Caki2 (cell line): ENCODE measurements at regions not wholly inside any gene's neighbourhood (a gene's known extent, or its start where the extent isn't known, plus 50 kb on each side); places are given as distances from the start of the nearest gene placed in this dataset.

ENCODE experiments used
- DNase-seq: peaks from one replicate; pipeline ENCODE4 v3.0.0-alpha.2; 2015; ENCODE audit warnings: low read depth
- in situ Hi-C: cut with HindIII; loops from 2 replicates; pipeline ENCODE4 v1.10.0; 2016; ENCODE audit warnings: low sequenced_read_pairs, low pct_unique_long_range_greater_than_20kb, mixed read lengths

- in situ Hi-C loops: no loop called here
Observed at GRCh38 chr2:14557916-14558315, 74.6 kb upstream of the LRATD1 start.

GRCh38 chr2:14558335-14558919, 74.1 kb upstream of the LRATD1 start:
- in situ Hi-C loops: no loop called here
- DNase-seq: no peak

More at GRCh38 chr2:14557916-14558315, 74.6 kb upstream of the LRATD1 start:
- DNase-seq: no peak

GRCh38 chr2:14560716-14561115, 71.8 kb upstream of the LRATD1 start:
- in situ Hi-C loops: no loop called here
- no peak for DNase-seq

GRCh38 chr2:14563324-14563723, 69.2 kb upstream of the LRATD1 start:
- DNase-seq: no peak
- in situ Hi-C loops: no loop called here

- no peak for DNase-seq
- in situ Hi-C loops: no loop called here
Observed at GRCh38 chr2:14565666-14566065, 66.9 kb upstream of the LRATD1 start.

- peak; percentile 60 for DNase-seq
- in situ Hi-C loops: no loop called here
Observed at GRCh38 chr2:14567561-14567960, 65.0 kb upstream of the LRATD1 start.

GRCh38 chr2:14569294-14569693, 63.2 kb upstream of the LRATD1 start:
- in situ Hi-C loops: no loop called here
- DNase-seq: no peak

GRCh38 chr2:14572633-14573032, 59.9 kb upstream of the LRATD1 start:
- in situ Hi-C loops: no loop called here

GRCh38 chr2:14577843-14578242, 54.7 kb upstream of the LRATD1 start:
- no peak for DNase-seq
- in situ Hi-C loops: no loop called here

More at GRCh38 chr2:14572633-14573032, 59.9 kb upstream of the LRATD1 start:
- DNase-seq: no peak
